ENCODE measurements at regions not wholly inside any gene's neighbourhood (a gene's known extent, or its start where the extent isn't known, plus 50 kb on each side); places are given as distances from the start of the nearest gene placed in this dataset.

- Histone ChIP-seq H3F3A (replicated peaks; ENCODE audit: low read depth) (no peaks in the 10 kb centered on the region), H3K4me1 (ENCODE audit: insufficient read depth) (no peaks in the 10 kb centered on the region), H4K20me1 (replicated peaks; ENCODE audit: insufficient read depth) (no peaks in the 10 kb centered on the region), H3K36me3 (ENCODE audit: insufficient read depth) (no peaks in the 10 kb centered on the region), H2AFZ (no peak overlapping the region), H3K79me2 (replicated peaks; ENCODE audit: insufficient read depth) (no peaks in the 10 kb centered on the region), H3K9me2 (ENCODE audit: insufficient read depth) (no peaks in the 10 kb centered on the region), H3K27me3 (ENCODE audit: insufficient read depth) (no peaks in the 10 kb centered on the region), H3K27ac (ENCODE audit: low read depth) (no peak overlapping the region), H3K4me2 (no peak overlapping the region), H3K4me3 (no peak overlapping the region)
- Mint-ChIP-seq H3K4me1 (no peaks in the 10 kb centered on the region; the same call in 2 of the 3 replicates), H3K36me3 (ENCODE audit: low read depth) (no peaks in the 10 kb centered on the region), H3K9me3 (no peaks in the 10 kb centered on the region), H3K27ac (no peak overlapping the region), H3K27me3 (ENCODE audit: insufficient read depth, low read depth, poor library complexity) (no peaks in the 10 kb centered on the region), H3K4me3 (no peak overlapping the region)
- DNase-seq (ENCODE audit: low spot score) = no peak
- no peak for TF ChIP-seq STAT1 (IDR thresholded peaks at IDR 0.05; ENCODE audit: unreplicated experiment)
- TF ChIP-seq EZH2 (IDR thresholded peaks at IDR 0.05; ENCODE audit: low read depth, unreplicated experiment) = no peak
- no peak for TF ChIP-seq ZNF462 (CRISPR knock-in tag; IDR thresholded peaks at IDR 0.05)
- no peak for TF ChIP-seq EZH2phosphoT487 (IDR thresholded peaks at IDR 0.05; ENCODE audit: unreplicated experiment)
- no peak for TF ChIP-seq REST (IDR thresholded peaks at IDR 0.05; ENCODE audit: unreplicated experiment)
- TF ChIP-seq POLR2AphosphoS5 (IDR thresholded peaks at IDR 0.05; ENCODE audit: low read depth) = no peak
- no peak for TF ChIP-seq ZNF114 (CRISPR knock-in tag; IDR thresholded peaks at IDR 0.05)
- TF ChIP-seq ETS1 (IDR thresholded peaks at IDR 0.05) = no peak
- TF ChIP-seq NANOG (IDR thresholded peaks at IDR 0.05; ENCODE audit: borderline replicate concordance) = no peak
- no peak for TF ChIP-seq ZNF331 (CRISPR knock-in tag; IDR thresholded peaks at IDR 0.05; ENCODE audit: low read depth)
- no peak for TF ChIP-seq JUNB (IDR thresholded peaks at IDR 0.05; ENCODE audit: unreplicated experiment)
- no peak for TF ChIP-seq CREB1 (CRISPR knock-in tag; IDR thresholded peaks at IDR 0.05; ENCODE audit: low read depth)
- no peak for TF ChIP-seq CTCF (conservative IDR thresholded peaks at IDR 0.05; ENCODE audit: low read depth in 2 of 2)
- ATAC-seq = no peak
These were observed 58.1 kb upstream of the CAND1 start for GRCh38 chr12:67211029-67211428.
